Breast epithelium (tissue), 4 donors: ENCODE measurements at regions not wholly inside any gene's neighbourhood (a gene's known extent, or its start where the extent isn't known, plus 50 kb on each side); places are given as distances from the start of the nearest gene placed in this dataset.
"Not testable (repeated sequence)": the region's sequence is repeated elsewhere in the genome, so short reads cannot be mapped to it uniquely, and the experiment has no call there.

ENCODE experiments used
- DNase-seq, 2 donors: peaks; one replicate each; pipeline ENCODE4 v3.0.0-alpha.2; 2019; ENCODE audit warnings: low spot score in 2 of 2
- H3K27ac ChIP-seq, 2 donors: fragments of 200-600 bp; sonication (generic) in 1 of 2; one replicate each; pipeline ENCODE4 v1.5.1; 2016 to 2019; ENCODE audit warnings: mild to moderate bottlenecking in 1 of 2
- H3K27me3 ChIP-seq, 2 donors: fragments of 200-600 bp; sonication (generic) in 1 of 2; one replicate each; pipeline versions ENCODE4 v1.5.1 to v1.6.0; 2017 to 2019; ENCODE audit warnings: control low read depth in 1 of 2, mild to moderate bottlenecking in 1 of 2
- H3K36me3 ChIP-seq: fragments of 200-600 bp; one replicate; pipeline ENCODE4 v1.5.1; 2019
- H3K4me1 ChIP-seq, 2 donors: fragments of 200-600 bp; sonication (generic); one replicate each; pipeline ENCODE4 v1.5.1; 2016 to 2019; ENCODE audit warnings: control low read depth in 1 of 2
- H3K4me3 ChIP-seq, 3 donors: fragments of 200-600 bp; sonication (generic); 1 replicate in 2 of 3; 2 replicates in 1 of 3; pipeline ENCODE4 v1.5.1; 2016 to 2019; ENCODE audit warnings: mild to moderate bottlenecking in 3 of 3, moderate library complexity in 2 of 3
- H3K9me3 ChIP-seq, 2 donors: fragments of 200-600 bp; sonication (generic) in 1 of 2; one replicate each; pipeline ENCODE4 v1.5.1; 2016 to 2019; ENCODE audit warnings: control low read depth in 1 of 2
- POLR2A ChIP-seq: fragments of 450-650 bp; IDR thresholded peaks from one replicate; pipeline ENCODE4 v1.6.1; 2016; ENCODE audit warnings: antibody characterized with exemption, mild to moderate bottlenecking, moderate library complexity
- POLR2AphosphoS5 ChIP-seq, 3 donors: sonication (generic); formaldehyde crosslinking; IDR thresholded peaks; one replicate each; pipeline ENCODE4 v1.6.1; 2017; ENCODE audit warnings: antibody characterized with exemption in 3 of 3
- intact Hi-C: fragments of 100-400 bp; cut with DNase I; formaldehyde crosslinking; loops from one replicate; pipeline ENCODE4 v1.15.1; 2023; ENCODE audit warnings: low total_unique reads
- TF ChIP-seq, protein P1 (sequence below), 3 donors: fragments of 450-650 bp; IDR thresholded peaks; one replicate each; pipeline ENCODE4 v1.5.1; 2016 to 2017; ENCODE audit warnings: antibody characterized with exemption in 3 of 3, mild to moderate bottlenecking in 3 of 3, moderate library complexity in 3 of 3

- intact Hi-C loops = no loop called here
- Histone ChIP-seq H3K36me3 (peaks cover 7% of the 10 kb centered on the region), H3K4me1 (no peaks in the 10 kb centered on the region), H3K9me3 (peaks cover 3 to 5% of the 10 kb centered on the region in 2 donors), H3K4me3 (no peak overlapping the region), H3K27me3 (no peaks in the 10 kb centered on the region), H3K27ac (no peak overlapping the region)
- no peak for DNase-seq
- no peak for TF ChIP-seq POLR2A
- TF ChIP-seq POLR2AphosphoS5 (IDR thresholded peaks at IDR 0.05) = no peak
- TF ChIP-seq, protein P1, sequence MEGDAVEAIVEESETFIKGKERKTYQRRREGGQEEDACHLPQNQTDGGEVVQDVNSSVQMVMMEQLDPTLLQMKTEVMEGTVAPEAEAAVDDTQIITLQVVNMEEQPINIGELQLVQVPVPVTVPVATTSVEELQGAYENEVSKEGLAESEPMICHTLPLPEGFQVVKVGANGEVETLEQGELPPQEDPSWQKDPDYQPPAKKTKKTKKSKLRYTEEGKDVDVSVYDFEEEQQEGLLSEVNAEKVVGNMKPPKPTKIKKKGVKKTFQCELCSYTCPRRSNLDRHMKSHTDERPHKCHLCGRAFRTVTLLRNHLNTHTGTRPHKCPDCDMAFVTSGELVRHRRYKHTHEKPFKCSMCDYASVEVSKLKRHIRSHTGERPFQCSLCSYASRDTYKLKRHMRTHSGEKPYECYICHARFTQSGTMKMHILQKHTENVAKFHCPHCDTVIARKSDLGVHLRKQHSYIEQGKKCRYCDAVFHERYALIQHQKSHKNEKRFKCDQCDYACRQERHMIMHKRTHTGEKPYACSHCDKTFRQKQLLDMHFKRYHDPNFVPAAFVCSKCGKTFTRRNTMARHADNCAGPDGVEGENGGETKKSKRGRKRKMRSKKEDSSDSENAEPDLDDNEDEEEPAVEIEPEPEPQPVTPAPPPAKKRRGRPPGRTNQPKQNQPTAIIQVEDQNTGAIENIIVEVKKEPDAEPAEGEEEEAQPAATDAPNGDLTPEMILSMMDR (IDR thresholded peaks at IDR 0.05) = no peak
Observed at GRCh38 chr9:28502189-28502588, 928.9 kb upstream of the C9orf72 start.

- Histone ChIP-seq H3K4me3 (no peak overlapping the region), H3K9me3 (peaks cover 3 to 5% of the 10 kb centered on the region in 2 donors), H3K36me3 (peaks cover 7% of the 10 kb centered on the region), H3K27me3 (no peaks in the 10 kb centered on the region), H3K27ac (no peak overlapping the region), H3K4me1 (no peaks in the 10 kb centered on the region)
- TF ChIP-seq, protein P1 (IDR thresholded peaks at IDR 0.05) = no peak
- TF ChIP-seq POLR2AphosphoS5 (IDR thresholded peaks at IDR 0.05) (no peak), POLR2A (no peak)
- intact Hi-C loops = no loop called here
- no peak for DNase-seq
Observed at GRCh38 chr9:28502741-28503140, 929.5 kb upstream of the C9orf72 start.

DNA sequence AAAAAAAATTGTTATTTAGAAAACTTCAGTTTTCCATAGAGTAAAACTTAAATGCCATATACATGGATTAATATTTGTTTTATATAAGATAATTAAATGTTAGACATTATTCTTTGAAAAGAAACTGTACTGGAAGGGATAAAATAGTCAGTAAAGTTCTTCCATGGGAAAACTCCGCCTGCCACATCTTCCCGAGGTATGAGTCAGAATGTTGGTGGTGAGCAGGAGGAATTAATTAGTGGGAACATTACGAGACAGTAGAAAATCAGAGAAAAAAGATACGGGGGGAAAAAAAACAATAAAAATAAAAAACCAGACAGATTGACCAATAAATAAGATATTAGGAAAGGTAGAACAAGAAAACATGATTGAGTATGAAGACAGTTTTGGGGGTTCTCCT is 930.3 kb upstream of the C9orf72 start:
- Histone ChIP-seq H3K4me1 (no peaks in the 10 kb centered on the region), H3K27me3 (no peaks in the 10 kb centered on the region), H3K36me3 (peaks cover 7% of the 10 kb centered on the region), H3K4me3 (no peak overlapping the region), H3K27ac (no peak overlapping the region), H3K9me3 (no peaks in the 10 kb centered on the region)
- TF ChIP-seq, protein P1 (IDR thresholded peaks at IDR 0.05) = no peak
- TF ChIP-seq POLR2A = no peak
- TF ChIP-seq POLR2AphosphoS5 (IDR thresholded peaks at IDR 0.05) = no peak
- intact Hi-C loops = no loop called here
- DNase-seq = no peak

- no peak for DNase-seq
- H3K4me1 ChIP-seq = no peaks in the 10 kb centered on the region
- H3K27ac ChIP-seq = no peak overlapping the region
- no peaks in the 10 kb centered on the region for H3K36me3 ChIP-seq
- no peaks in the 10 kb centered on the region for H3K9me3 ChIP-seq
- H3K4me3 ChIP-seq = no peak overlapping the region
- no peaks in the 10 kb centered on the region for H3K27me3 ChIP-seq
- intact Hi-C loops = no loop called here
- no peak for TF ChIP-seq POLR2A
- TF ChIP-seq, protein P1 (IDR thresholded peaks at IDR 0.05) = no peak
Observed at GRCh38 chr9:28518439-28518838, 945.2 kb upstream of the C9orf72 start.

GRCh38 chr9:28524309-28524708 is 951.0 kb upstream of the C9orf72 start:
- H3K27ac ChIP-seq, H3K36me3 ChIP-seq, H3K4me1 ChIP-seq, H3K4me3 ChIP-seq, intact Hi-C loops, DNase-seq, H3K27me3 ChIP-seq, H3K9me3 ChIP-seq: not testable (repeated sequence)

- no peak for TF ChIP-seq POLR2AphosphoS5 (IDR thresholded peaks at IDR 0.05)
- no peak for TF ChIP-seq POLR2A
- TF ChIP-seq, protein P1 (IDR thresholded peaks at IDR 0.05) = no peak
- Histone ChIP-seq H3K36me3 (no peaks in the 10 kb centered on the region), H3K4me3 (no peak overlapping the region), H3K27ac (no peak overlapping the region), H3K27me3 (no peaks in the 10 kb centered on the region), H3K9me3 (no peaks in the 10 kb centered on the region), H3K4me1 (no peaks in the 10 kb centered on the region)
- intact Hi-C loops = no loop called here
- no peak for DNase-seq
Observed at GRCh38 chr9:28528049-28528448, 954.8 kb upstream of the C9orf72 start.
